ENCODE measurements at regions not wholly inside any gene's neighbourhood (a gene's known extent, or its start where the extent isn't known, plus 50 kb on each side); places are given as distances from the start of the nearest gene placed in this dataset.

DNA sequence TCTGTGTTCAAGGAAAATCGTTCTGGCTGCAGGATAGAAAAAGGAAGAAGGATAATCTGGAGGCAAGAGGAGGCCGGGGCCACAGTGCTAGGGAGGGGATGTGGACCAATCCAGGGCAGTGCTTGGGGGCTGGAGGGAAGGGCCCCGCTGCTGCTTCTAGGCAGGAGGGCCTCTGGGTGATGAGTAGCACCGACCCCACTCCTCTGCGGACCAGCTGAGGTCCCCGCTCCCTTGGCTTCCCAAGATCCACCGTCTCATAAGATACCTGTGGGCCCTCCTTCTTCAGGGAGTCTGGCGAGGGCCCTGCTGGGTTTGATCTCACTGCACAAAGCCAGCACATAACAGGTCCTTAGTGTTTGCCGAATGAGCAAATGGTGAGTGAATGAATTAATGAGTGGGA lies 93.5 kb upstream of the MVB12B start:
- TF ChIP-seq, protein P1, sequence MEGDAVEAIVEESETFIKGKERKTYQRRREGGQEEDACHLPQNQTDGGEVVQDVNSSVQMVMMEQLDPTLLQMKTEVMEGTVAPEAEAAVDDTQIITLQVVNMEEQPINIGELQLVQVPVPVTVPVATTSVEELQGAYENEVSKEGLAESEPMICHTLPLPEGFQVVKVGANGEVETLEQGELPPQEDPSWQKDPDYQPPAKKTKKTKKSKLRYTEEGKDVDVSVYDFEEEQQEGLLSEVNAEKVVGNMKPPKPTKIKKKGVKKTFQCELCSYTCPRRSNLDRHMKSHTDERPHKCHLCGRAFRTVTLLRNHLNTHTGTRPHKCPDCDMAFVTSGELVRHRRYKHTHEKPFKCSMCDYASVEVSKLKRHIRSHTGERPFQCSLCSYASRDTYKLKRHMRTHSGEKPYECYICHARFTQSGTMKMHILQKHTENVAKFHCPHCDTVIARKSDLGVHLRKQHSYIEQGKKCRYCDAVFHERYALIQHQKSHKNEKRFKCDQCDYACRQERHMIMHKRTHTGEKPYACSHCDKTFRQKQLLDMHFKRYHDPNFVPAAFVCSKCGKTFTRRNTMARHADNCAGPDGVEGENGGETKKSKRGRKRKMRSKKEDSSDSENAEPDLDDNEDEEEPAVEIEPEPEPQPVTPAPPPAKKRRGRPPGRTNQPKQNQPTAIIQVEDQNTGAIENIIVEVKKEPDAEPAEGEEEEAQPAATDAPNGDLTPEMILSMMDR (conservative IDR thresholded peaks at IDR 0.05; ENCODE audit: low read depth, low read length) = no peak
- no peak for TF ChIP-seq EZH2 (IDR thresholded peaks at IDR 0.05; ENCODE audit: borderline replicate concordance, low read depth, low read length, poor library complexity, severe bottlenecking)
